ENCODE measurements at regions not wholly inside any gene's neighbourhood (a gene's known extent, or its start where the extent isn't known, plus 50 kb on each side); places are given as distances from the start of the nearest gene placed in this dataset.

GRCh38 chr13:108527844-108528243 is 101.6 kb upstream of the MYO16 start:
- peaks cover 40% of the 10 kb centered on the region for H3K4me1 Mint-ChIP-seq (ENCODE audit: low read depth, unreplicated experiment)
- peaks cover 23% of the 10 kb centered on the region for H3K36me3 Mint-ChIP-seq (ENCODE audit: unreplicated experiment)
- H3K27me3 Mint-ChIP-seq (ENCODE audit: unreplicated experiment), result peaks cover 3% of the 10 kb centered on the region
- H3K4me3 Mint-ChIP-seq (ENCODE audit: unreplicated experiment), result peak overlapping the region; percentile 43
- TF ChIP-seq, protein P1, sequence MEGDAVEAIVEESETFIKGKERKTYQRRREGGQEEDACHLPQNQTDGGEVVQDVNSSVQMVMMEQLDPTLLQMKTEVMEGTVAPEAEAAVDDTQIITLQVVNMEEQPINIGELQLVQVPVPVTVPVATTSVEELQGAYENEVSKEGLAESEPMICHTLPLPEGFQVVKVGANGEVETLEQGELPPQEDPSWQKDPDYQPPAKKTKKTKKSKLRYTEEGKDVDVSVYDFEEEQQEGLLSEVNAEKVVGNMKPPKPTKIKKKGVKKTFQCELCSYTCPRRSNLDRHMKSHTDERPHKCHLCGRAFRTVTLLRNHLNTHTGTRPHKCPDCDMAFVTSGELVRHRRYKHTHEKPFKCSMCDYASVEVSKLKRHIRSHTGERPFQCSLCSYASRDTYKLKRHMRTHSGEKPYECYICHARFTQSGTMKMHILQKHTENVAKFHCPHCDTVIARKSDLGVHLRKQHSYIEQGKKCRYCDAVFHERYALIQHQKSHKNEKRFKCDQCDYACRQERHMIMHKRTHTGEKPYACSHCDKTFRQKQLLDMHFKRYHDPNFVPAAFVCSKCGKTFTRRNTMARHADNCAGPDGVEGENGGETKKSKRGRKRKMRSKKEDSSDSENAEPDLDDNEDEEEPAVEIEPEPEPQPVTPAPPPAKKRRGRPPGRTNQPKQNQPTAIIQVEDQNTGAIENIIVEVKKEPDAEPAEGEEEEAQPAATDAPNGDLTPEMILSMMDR (IDR thresholded peaks at IDR 0.05; ENCODE audit: partially characterized antibody, unreplicated experiment), result no peak
- peaks cover 13% of the 10 kb centered on the region for H3K9me3 Mint-ChIP-seq (ENCODE audit: unreplicated experiment)
- no peak for DNase-seq
- peak overlapping the region; percentile 72 for H3K27ac Mint-ChIP-seq (ENCODE audit: unreplicated experiment)

DNA sequence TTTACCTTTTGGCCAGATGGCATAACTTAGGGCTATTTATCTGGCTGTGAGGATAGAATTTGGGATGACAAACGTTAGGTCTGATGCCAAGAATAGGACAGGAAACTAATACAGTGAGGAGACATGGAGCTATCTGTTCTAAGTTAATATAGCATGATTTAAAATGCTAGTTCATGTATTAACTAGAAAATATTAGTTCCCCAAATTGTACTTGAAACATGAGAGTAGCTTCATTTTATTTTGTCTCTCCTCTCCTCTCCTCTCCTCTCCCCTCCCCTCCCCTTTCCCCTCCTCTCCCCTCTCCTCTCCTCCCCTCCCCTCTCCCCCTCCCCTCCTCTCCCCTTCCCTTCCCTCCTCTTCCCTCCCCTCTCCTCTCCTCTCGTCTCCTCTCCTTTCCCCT is 101.1 kb upstream of the MYO16 start:
- no peak overlapping the region for H3K4me3 Mint-ChIP-seq (ENCODE audit: unreplicated experiment)
- peaks cover 18% of the 10 kb centered on the region for H3K36me3 Mint-ChIP-seq (ENCODE audit: unreplicated experiment)
- peaks cover 39% of the 10 kb centered on the region for H3K4me1 Mint-ChIP-seq (ENCODE audit: low read depth, unreplicated experiment)
- DNase-seq, result no peak
- H3K27me3 Mint-ChIP-seq (ENCODE audit: unreplicated experiment), result peaks cover 3% of the 10 kb centered on the region
- TF ChIP-seq, protein P1 (IDR thresholded peaks at IDR 0.05; ENCODE audit: partially characterized antibody, unreplicated experiment), result no peak
- H3K9me3 Mint-ChIP-seq (ENCODE audit: unreplicated experiment), result peaks cover 13% of the 10 kb centered on the region
- H3K27ac Mint-ChIP-seq (ENCODE audit: unreplicated experiment), result no peak overlapping the region

DNA sequence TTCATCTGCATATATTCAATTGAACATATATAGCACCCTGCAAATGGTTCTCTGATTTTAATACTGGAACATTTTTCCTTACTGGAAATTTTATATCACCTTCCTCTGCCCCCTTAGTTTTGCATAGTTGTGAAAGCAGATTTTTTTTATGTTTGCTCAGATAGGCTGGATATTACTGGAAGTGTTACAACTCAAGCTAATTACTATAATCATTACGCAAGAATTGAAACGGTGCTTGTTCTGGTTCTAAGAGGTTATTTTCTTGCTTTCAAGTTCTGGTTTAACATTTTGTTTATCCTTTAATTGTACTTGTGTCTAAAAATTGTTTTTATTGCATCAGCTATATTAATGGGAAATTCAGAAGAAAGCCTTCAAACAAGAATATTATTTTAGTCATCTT is 95.6 kb upstream of the MYO16 start:
- Mint-ChIP-seq H3K9me3 (ENCODE audit: unreplicated experiment) (peaks cover 3% of the 10 kb centered on the region), H3K27ac (ENCODE audit: unreplicated experiment) (no peak overlapping the region), H3K36me3 (ENCODE audit: unreplicated experiment) (peaks cover 7% of the 10 kb centered on the region), H3K27me3 (ENCODE audit: unreplicated experiment) (no peaks in the 10 kb centered on the region), H3K4me3 (ENCODE audit: unreplicated experiment) (no peak overlapping the region), H3K4me1 (ENCODE audit: low read depth, unreplicated experiment) (peaks cover 14% of the 10 kb centered on the region)
- no peak for DNase-seq
- TF ChIP-seq, protein P1 (IDR thresholded peaks at IDR 0.05; ENCODE audit: partially characterized antibody, unreplicated experiment), result no peak

GRCh38 chr13:108534728-108535127 is 94.7 kb upstream of the MYO16 start:
- Mint-ChIP-seq H3K4me3 (ENCODE audit: unreplicated experiment) (no peak overlapping the region), H3K36me3 (ENCODE audit: unreplicated experiment) (peaks cover 7% of the 10 kb centered on the region), H3K4me1 (ENCODE audit: low read depth, unreplicated experiment) (peaks cover 16% of the 10 kb centered on the region), H3K27me3 (ENCODE audit: unreplicated experiment) (no peaks in the 10 kb centered on the region), H3K9me3 (ENCODE audit: unreplicated experiment) (peaks cover 3% of the 10 kb centered on the region), H3K27ac (ENCODE audit: unreplicated experiment) (no peak overlapping the region)
- TF ChIP-seq, protein P1 (IDR thresholded peaks at IDR 0.05; ENCODE audit: partially characterized antibody, unreplicated experiment), result no peak
- no peak for DNase-seq

GRCh38 chr13:108549934-108550333 is 79.5 kb upstream of the MYO16 start:
- Mint-ChIP-seq H3K36me3 (ENCODE audit: unreplicated experiment) (peaks cover 17% of the 10 kb centered on the region), H3K4me3 (ENCODE audit: unreplicated experiment) (peak overlapping the region; percentile 51), H3K27ac (ENCODE audit: unreplicated experiment) (peak overlapping the region; percentile 95), H3K27me3 (ENCODE audit: unreplicated experiment) (peaks cover 8% of the 10 kb centered on the region), H3K9me3 (ENCODE audit: unreplicated experiment) (peaks cover 14% of the 10 kb centered on the region), H3K4me1 (ENCODE audit: low read depth, unreplicated experiment) (peaks cover 24% of the 10 kb centered on the region)
- TF ChIP-seq, protein P1 (IDR thresholded peaks at IDR 0.05; ENCODE audit: partially characterized antibody, unreplicated experiment), result no peak
- DNase-seq, result peak; percentile 76

Data from glutamatergic neuron (in vitro differentiated cells).